ENCODE measurements at regions not wholly inside any gene's neighbourhood (a gene's known extent, or its start where the extent isn't known, plus 50 kb on each side); places are given as distances from the start of the nearest gene placed in this dataset.

GRCh38 chr3:66615643-66616301, 115.0 kb upstream of the LRIG1 start:
- TF ChIP-seq CTCF (IDR thresholded peaks at IDR 0.05) (no peak), POLR2A (IDR thresholded peaks at IDR 0.05) (no peak)

All from adrenal gland (tissue), 5 donors.